ENCODE measurements at regions not wholly inside any gene's neighbourhood (a gene's known extent, or its start where the extent isn't known, plus 50 kb on each side); places are given as distances from the start of the nearest gene placed in this dataset.

GRCh38 chr1:106613068-106613467, 443.4 kb upstream of the PRMT6 start:
- no peak for TF ChIP-seq POLR2A (IDR thresholded peaks at IDR 0.05)
- TF ChIP-seq, protein P1, sequence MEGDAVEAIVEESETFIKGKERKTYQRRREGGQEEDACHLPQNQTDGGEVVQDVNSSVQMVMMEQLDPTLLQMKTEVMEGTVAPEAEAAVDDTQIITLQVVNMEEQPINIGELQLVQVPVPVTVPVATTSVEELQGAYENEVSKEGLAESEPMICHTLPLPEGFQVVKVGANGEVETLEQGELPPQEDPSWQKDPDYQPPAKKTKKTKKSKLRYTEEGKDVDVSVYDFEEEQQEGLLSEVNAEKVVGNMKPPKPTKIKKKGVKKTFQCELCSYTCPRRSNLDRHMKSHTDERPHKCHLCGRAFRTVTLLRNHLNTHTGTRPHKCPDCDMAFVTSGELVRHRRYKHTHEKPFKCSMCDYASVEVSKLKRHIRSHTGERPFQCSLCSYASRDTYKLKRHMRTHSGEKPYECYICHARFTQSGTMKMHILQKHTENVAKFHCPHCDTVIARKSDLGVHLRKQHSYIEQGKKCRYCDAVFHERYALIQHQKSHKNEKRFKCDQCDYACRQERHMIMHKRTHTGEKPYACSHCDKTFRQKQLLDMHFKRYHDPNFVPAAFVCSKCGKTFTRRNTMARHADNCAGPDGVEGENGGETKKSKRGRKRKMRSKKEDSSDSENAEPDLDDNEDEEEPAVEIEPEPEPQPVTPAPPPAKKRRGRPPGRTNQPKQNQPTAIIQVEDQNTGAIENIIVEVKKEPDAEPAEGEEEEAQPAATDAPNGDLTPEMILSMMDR (IDR thresholded peaks at IDR 0.05) = no peak

Measured in testis (tissue), 2 donors.